WTC11 (cell line): ENCODE measurements at regions not wholly inside any gene's neighbourhood (a gene's known extent, or its start where the extent isn't known, plus 50 kb on each side); places are given as distances from the start of the nearest gene placed in this dataset.
"Not testable (repeated sequence)": the region's sequence is repeated elsewhere in the genome, so short reads cannot be mapped to it uniquely, and the experiment has no call there.

Experiments used
- ATAC-seq: fragments of 200-7000 bp; cut with Tn5 transposase; 2 replicates; pipeline ENCODE4 v1.10.0; 2021; ENCODE audit warnings: mild to moderate bottlenecking, moderate library complexity
- CTCF ChIA-PET: fragments of 300-600 bp; sonication (Branson Sonifier 250); formaldehyde crosslinking; loops from one replicate; lab custom pipeline; 2021; ENCODE audit warnings: antibody characterized with exemption; lab: Charles Lee
- POLR2A ChIA-PET: fragments of 350-600 bp; sonication (Branson Sonifier 250); formaldehyde crosslinking; loops from one replicate; lab custom pipeline; 2021; ENCODE audit warnings: antibody characterized with exemption; lab: Charles Lee
- DNase-seq: peaks from one replicate; pipeline ENCODE4 v3.0.0; 2021; ENCODE audit warnings: low spot score
- H3K27ac Mint-ChIP-seq: 2 replicates; pipeline ENCODE4 v1.8.0; 2021; ENCODE audit warnings: mixed read lengths
- H3K27me3 Mint-ChIP-seq: 2 replicates; pipeline ENCODE4 v1.8.0; 2021; ENCODE audit warnings: low read depth, mild to moderate bottlenecking, moderate library complexity, mixed read lengths
- H3K36me3 Mint-ChIP-seq: 2 replicates; pipeline ENCODE4 v1.8.0; 2021; ENCODE audit warnings: mixed read lengths
- H3K4me1 Mint-ChIP-seq: 2 replicates; pipeline ENCODE4 v1.8.0; 2022; ENCODE audit warnings: mixed read lengths
- H3K4me3 Mint-ChIP-seq: 2 replicates; pipeline ENCODE4 v1.8.0; 2021; ENCODE audit warnings: mild to moderate bottlenecking, moderate library complexity, mixed read lengths
- H3K9me3 Mint-ChIP-seq: 2 replicates; pipeline ENCODE4 v1.8.0; 2021; ENCODE audit warnings: mixed read lengths
- AR ChIP-seq: fragments of 250-450 bp; sonication (Bioruptor Pico); IDR thresholded peaks from 2 replicates; pipeline ENCODE4 v1.9.0; 2021; ENCODE audit warnings: mild to moderate bottlenecking
- ARID4B ChIP-seq: sonication (generic); formaldehyde crosslinking; IDR thresholded peaks from 2 replicates; pipeline ENCODE4 v1.8.0; 2023; ENCODE audit warnings: missing genetic modification reagents, mild to moderate bottlenecking, borderline replicate concordance
- ATF1 ChIP-seq: sonication (generic); formaldehyde crosslinking; IDR thresholded peaks from 2 replicates; pipeline ENCODE4 v1.8.1; 2023; ENCODE audit warnings: mild to moderate bottlenecking, moderate library complexity, missing genetic modification reagents
- ATF3 ChIP-seq: sonication (generic); formaldehyde crosslinking; conservative IDR thresholded peaks from 2 replicates; pipeline ENCODE4 v1.8.1; 2022; ENCODE audit warnings: mild to moderate bottlenecking, missing genetic modification reagents
- CREM ChIP-seq: sonication (generic); formaldehyde crosslinking; IDR thresholded peaks from 2 replicates; pipeline ENCODE4 v1.8.1; 2022; ENCODE audit warnings: mild to moderate bottlenecking, missing genetic modification reagents, moderate library complexity
- E2F1 ChIP-seq: sonication (generic); formaldehyde crosslinking; IDR thresholded peaks from 2 replicates; pipeline ENCODE4 v1.8.0; 2022; ENCODE audit warnings: mild to moderate bottlenecking, missing genetic modification reagents
- ELF4 ChIP-seq: sonication (generic); formaldehyde crosslinking; IDR thresholded peaks from 2 replicates; pipeline ENCODE4 v1.8.1; 2022; ENCODE audit warnings: low read depth, mild to moderate bottlenecking, moderate library complexity, missing genetic modification reagents
- FOXJ3 ChIP-seq: sonication (generic); formaldehyde crosslinking; IDR thresholded peaks from 2 replicates; pipeline ENCODE4 v1.9.0; 2021; ENCODE audit warnings: missing genetic modification reagents, mild to moderate bottlenecking, borderline replicate concordance
- FOXP1 ChIP-seq: sonication (generic); formaldehyde crosslinking; IDR thresholded peaks from 2 replicates; pipeline ENCODE4 v1.8.0; 2022; ENCODE audit warnings: missing genetic modification reagents, mild to moderate bottlenecking, moderate library complexity, borderline replicate concordance
- GABPB1 ChIP-seq: sonication (generic); formaldehyde crosslinking; IDR thresholded peaks from 2 replicates; pipeline ENCODE4 v1.8.1; 2023; ENCODE audit warnings: mild to moderate bottlenecking, missing genetic modification reagents
- IRF2 ChIP-seq: sonication (generic); formaldehyde crosslinking; IDR thresholded peaks from 2 replicates; pipeline ENCODE4 v1.8.0; 2022; ENCODE audit warnings: low read depth, missing genetic modification reagents, borderline replicate concordance
- NR3C1 ChIP-seq: sonication (generic); formaldehyde crosslinking; conservative IDR thresholded peaks from 2 replicates; pipeline ENCODE4 v1.8.1; 2023; ENCODE audit warnings: low read depth, mild to moderate bottlenecking, missing genetic modification reagents
- PRRX2 ChIP-seq: fragments of 250-450 bp; sonication (Bioruptor Pico); IDR thresholded peaks from 2 replicates; pipeline ENCODE4 v1.8.0; 2021; ENCODE audit warnings: mild to moderate bottlenecking
- RELA ChIP-seq: sonication (generic); formaldehyde crosslinking; IDR thresholded peaks from 2 replicates; pipeline ENCODE4 v1.8.1; 2022; ENCODE audit warnings: missing genetic modification reagents, mild to moderate bottlenecking, borderline replicate concordance
- SOX15 ChIP-seq: fragments of 250-450 bp; sonication (Bioruptor Pico); IDR thresholded peaks from 2 replicates; pipeline ENCODE4 v1.9.0; 2021; ENCODE audit warnings: mild to moderate bottlenecking
- ZNF121 ChIP-seq: sonication (generic); formaldehyde crosslinking; IDR thresholded peaks from 2 replicates; pipeline ENCODE4 v1.8.0; 2023; ENCODE audit warnings: missing genetic modification reagents
- TF ChIP-seq, protein P1 (sequence below): sonication (generic); formaldehyde crosslinking; IDR thresholded peaks from 2 replicates; pipeline ENCODE4 v1.8.1; 2023; ENCODE audit warnings: mild to moderate bottlenecking, missing genetic modification reagents
- TF ChIP-seq, protein P2 (sequence below): fragments of 250-450 bp; sonication (Bioruptor Pico); IDR thresholded peaks from 2 replicates; pipeline ENCODE4 v1.9.0; 2021; ENCODE audit warnings: mild to moderate bottlenecking, borderline replicate concordance

DNA sequence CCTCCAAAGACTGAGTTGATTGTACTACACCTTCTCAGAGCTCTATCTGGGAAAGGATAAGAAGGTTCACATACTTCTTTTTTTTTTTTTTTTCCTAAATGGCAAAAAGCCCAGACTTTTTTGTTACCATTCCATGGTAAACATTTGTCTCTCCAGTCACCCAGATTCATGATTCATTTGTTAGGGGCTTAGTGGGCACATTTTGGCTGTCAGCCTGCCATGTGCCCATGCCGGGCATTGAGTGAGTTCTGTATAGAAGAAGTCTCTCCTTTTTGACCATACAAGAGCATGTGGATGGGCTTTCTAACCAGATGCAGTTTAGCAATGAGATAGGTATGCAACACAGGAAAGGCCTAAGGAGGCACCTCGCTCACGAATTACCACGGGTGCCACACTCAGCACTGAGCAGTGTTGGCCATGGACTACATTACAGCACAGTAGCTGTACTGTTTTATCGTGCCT, 447.5 kb upstream of the HSF2 start:
- ATAC-seq (no peak), DNase-seq (no peak)
- Mint-ChIP-seq H3K27me3 (no peaks in the 10 kb centered on the region), H3K4me1 (no peaks in the 10 kb centered on the region), H3K9me3 (peaks cover 39% of the 10 kb centered on the region), H3K36me3 (peaks cover 19% of the 10 kb centered on the region), H3K27ac (no peak overlapping the region), H3K4me3 (no peak overlapping the region)
- CTCF ChIA-PET = no interaction called here
- TF ChIP-seq ELF4 = no peak
- no peak for TF ChIP-seq ATF3 (CRISPR knock-in tag)
- TF ChIP-seq AR (CRISPR knock-in tag) = no peak
- TF ChIP-seq FOXP1 (CRISPR knock-in tag) = no peak
- no peak for TF ChIP-seq ZNF121 (CRISPR knock-in tag)
- TF ChIP-seq, protein P1, sequence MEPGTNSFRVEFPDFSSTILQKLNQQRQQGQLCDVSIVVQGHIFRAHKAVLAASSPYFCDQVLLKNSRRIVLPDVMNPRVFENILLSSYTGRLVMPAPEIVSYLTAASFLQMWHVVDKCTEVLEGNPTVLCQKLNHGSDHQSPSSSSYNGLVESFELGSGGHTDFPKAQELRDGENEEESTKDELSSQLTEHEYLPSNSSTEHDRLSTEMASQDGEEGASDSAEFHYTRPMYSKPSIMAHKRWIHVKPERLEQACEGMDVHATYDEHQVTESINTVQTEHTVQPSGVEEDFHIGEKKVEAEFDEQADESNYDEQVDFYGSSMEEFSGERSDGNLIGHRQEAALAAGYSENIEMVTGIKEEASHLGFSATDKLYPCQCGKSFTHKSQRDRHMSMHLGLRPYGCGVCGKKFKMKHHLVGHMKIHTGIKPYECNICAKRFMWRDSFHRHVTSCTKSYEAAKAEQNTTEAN (CRISPR knock-in tag) = no peak
- TF ChIP-seq ARID4B (CRISPR knock-in tag) = no peak
- TF ChIP-seq FOXJ3 (CRISPR knock-in tag) = no peak
- POLR2A ChIA-PET = no interaction called here

DNA sequence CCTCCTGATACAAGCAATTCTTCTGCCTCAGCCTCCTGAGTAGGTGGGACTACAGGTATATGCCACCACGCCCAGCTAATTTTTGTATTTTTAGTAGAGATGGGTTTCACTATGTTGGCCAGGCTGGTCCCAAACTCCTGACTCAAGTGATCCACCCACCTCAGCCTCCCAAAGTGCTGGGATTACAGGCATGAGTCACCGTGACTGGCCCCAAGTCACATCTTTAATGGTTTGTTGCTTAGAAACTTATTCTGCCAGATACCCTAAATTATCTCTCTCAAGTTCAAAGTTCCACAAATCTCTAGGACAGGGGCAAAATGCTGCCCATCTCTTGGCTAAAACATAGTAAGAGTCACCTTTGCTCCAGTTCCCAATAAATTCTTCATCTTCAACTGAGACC, 444.1 kb upstream of the HSF2 start:
- H3K27me3 Mint-ChIP-seq, H3K4me1 Mint-ChIP-seq, CTCF ChIA-PET, POLR2A ChIA-PET, ATAC-seq, DNase-seq, H3K4me3 Mint-ChIP-seq, H3K27ac Mint-ChIP-seq: not testable (repeated sequence)
- H3K36me3 Mint-ChIP-seq = peaks cover 19% of the 10 kb centered on the region
- peaks cover 21% of the 10 kb centered on the region for H3K9me3 Mint-ChIP-seq

- Mint-ChIP-seq H3K36me3 (peaks cover 19% of the 10 kb centered on the region), H3K27me3 (no peaks in the 10 kb centered on the region), H3K4me3 (no peak overlapping the region), H3K27ac (no peak overlapping the region), H3K9me3 (peaks cover 19% of the 10 kb centered on the region), H3K4me1 (peaks cover 5% of the 10 kb centered on the region)
- CTCF ChIA-PET = no interaction called here
- DNase-seq = no peak
- ATAC-seq = no peak
- POLR2A ChIA-PET = no interaction called here
- TF ChIP-seq, protein P2, sequence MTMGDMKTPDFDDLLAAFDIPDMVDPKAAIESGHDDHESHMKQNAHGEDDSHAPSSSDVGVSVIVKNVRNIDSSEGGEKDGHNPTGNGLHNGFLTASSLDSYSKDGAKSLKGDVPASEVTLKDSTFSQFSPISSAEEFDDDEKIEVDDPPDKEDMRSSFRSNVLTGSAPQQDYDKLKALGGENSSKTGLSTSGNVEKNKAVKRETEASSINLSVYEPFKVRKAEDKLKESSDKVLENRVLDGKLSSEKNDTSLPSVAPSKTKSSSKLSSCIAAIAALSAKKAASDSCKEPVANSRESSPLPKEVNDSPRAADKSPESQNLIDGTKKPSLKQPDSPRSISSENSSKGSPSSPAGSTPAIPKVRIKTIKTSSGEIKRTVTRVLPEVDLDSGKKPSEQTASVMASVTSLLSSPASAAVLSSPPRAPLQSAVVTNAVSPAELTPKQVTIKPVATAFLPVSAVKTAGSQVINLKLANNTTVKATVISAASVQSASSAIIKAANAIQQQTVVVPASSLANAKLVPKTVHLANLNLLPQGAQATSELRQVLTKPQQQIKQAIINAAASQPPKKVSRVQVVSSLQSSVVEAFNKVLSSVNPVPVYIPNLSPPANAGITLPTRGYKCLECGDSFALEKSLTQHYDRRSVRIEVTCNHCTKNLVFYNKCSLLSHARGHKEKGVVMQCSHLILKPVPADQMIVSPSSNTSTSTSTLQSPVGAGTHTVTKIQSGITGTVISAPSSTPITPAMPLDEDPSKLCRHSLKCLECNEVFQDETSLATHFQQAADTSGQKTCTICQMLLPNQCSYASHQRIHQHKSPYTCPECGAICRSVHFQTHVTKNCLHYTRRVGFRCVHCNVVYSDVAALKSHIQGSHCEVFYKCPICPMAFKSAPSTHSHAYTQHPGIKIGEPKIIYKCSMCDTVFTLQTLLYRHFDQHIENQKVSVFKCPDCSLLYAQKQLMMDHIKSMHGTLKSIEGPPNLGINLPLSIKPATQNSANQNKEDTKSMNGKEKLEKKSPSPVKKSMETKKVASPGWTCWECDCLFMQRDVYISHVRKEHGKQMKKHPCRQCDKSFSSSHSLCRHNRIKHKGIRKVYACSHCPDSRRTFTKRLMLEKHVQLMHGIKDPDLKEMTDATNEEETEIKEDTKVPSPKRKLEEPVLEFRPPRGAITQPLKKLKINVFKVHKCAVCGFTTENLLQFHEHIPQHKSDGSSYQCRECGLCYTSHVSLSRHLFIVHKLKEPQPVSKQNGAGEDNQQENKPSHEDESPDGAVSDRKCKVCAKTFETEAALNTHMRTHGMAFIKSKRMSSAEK (CRISPR knock-in tag) = no peak
- TF ChIP-seq SOX15 (CRISPR knock-in tag) = no peak
- TF ChIP-seq RELA (CRISPR knock-in tag) = no peak
- TF ChIP-seq GABPB1 (CRISPR knock-in tag) = no peak
- no peak for TF ChIP-seq PRRX2 (CRISPR knock-in tag)
- TF ChIP-seq IRF2 = no peak
- TF ChIP-seq NR3C1 (CRISPR knock-in tag) = no peak
- TF ChIP-seq ATF1 (CRISPR knock-in tag) = no peak
- TF ChIP-seq CREM (CRISPR knock-in tag) = no peak
- TF ChIP-seq E2F1 (CRISPR knock-in tag) = no peak
Measured at GRCh38 chr6:121956782-121957181, 442.7 kb upstream of the HSF2 start.
